ENCODE measurements at regions not wholly inside any gene's neighbourhood (a gene's known extent, or its start where the extent isn't known, plus 50 kb on each side); places are given as distances from the start of the nearest gene placed in this dataset.

GRCh38 chr19:30802424-30803013, 430.3 kb downstream of the ZNF536 start:
- TF ChIP-seq, protein P1, sequence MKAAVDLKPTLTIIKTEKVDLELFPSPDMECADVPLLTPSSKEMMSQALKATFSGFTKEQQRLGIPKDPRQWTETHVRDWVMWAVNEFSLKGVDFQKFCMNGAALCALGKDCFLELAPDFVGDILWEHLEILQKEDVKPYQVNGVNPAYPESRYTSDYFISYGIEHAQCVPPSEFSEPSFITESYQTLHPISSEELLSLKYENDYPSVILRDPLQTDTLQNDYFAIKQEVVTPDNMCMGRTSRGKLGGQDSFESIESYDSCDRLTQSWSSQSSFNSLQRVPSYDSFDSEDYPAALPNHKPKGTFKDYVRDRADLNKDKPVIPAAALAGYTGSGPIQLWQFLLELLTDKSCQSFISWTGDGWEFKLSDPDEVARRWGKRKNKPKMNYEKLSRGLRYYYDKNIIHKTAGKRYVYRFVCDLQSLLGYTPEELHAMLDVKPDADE (IDR thresholded peaks at IDR 0.05), result no peak
- no peak for TF ChIP-seq EZH2 (IDR thresholded peaks at IDR 0.05; ENCODE audit: low read depth, unreplicated experiment)
- TF ChIP-seq, protein P2, sequence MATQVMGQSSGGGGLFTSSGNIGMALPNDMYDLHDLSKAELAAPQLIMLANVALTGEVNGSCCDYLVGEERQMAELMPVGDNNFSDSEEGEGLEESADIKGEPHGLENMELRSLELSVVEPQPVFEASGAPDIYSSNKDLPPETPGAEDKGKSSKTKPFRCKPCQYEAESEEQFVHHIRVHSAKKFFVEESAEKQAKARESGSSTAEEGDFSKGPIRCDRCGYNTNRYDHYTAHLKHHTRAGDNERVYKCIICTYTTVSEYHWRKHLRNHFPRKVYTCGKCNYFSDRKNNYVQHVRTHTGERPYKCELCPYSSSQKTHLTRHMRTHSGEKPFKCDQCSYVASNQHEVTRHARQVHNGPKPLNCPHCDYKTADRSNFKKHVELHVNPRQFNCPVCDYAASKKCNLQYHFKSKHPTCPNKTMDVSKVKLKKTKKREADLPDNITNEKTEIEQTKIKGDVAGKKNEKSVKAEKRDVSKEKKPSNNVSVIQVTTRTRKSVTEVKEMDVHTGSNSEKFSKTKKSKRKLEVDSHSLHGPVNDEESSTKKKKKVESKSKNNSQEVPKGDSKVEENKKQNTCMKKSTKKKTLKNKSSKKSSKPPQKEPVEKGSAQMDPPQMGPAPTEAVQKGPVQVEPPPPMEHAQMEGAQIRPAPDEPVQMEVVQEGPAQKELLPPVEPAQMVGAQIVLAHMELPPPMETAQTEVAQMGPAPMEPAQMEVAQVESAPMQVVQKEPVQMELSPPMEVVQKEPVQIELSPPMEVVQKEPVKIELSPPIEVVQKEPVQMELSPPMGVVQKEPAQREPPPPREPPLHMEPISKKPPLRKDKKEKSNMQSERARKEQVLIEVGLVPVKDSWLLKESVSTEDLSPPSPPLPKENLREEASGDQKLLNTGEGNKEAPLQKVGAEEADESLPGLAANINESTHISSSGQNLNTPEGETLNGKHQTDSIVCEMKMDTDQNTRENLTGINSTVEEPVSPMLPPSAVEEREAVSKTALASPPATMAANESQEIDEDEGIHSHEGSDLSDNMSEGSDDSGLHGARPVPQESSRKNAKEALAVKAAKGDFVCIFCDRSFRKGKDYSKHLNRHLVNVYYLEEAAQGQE (IDR thresholded peaks at IDR 0.05; ENCODE audit: unreplicated experiment), result no peak
- no peak for TF ChIP-seq CTCF (conservative IDR thresholded peaks at IDR 0.05; ENCODE audit: low read depth in 2 of 2)
- no peak for TF ChIP-seq EZH2phosphoT487 (IDR thresholded peaks at IDR 0.05; ENCODE audit: unreplicated experiment)
- no peak for TF ChIP-seq CREB1 (CRISPR knock-in tag; IDR thresholded peaks at IDR 0.05; ENCODE audit: low read depth)
- no peak for TF ChIP-seq JUNB (IDR thresholded peaks at IDR 0.05; ENCODE audit: unreplicated experiment)
- no peak for TF ChIP-seq POLR2AphosphoS5 (IDR thresholded peaks at IDR 0.05; ENCODE audit: low read depth)
- no peak for TF ChIP-seq STAT1 (IDR thresholded peaks at IDR 0.05; ENCODE audit: unreplicated experiment)
- no peak for TF ChIP-seq ZNF331 (CRISPR knock-in tag; IDR thresholded peaks at IDR 0.05; ENCODE audit: low read depth)
